ENCODE measurements at regions not wholly inside any gene's neighbourhood (a gene's known extent, or its start where the extent isn't known, plus 50 kb on each side); places are given as distances from the start of the nearest gene placed in this dataset.

DNA sequence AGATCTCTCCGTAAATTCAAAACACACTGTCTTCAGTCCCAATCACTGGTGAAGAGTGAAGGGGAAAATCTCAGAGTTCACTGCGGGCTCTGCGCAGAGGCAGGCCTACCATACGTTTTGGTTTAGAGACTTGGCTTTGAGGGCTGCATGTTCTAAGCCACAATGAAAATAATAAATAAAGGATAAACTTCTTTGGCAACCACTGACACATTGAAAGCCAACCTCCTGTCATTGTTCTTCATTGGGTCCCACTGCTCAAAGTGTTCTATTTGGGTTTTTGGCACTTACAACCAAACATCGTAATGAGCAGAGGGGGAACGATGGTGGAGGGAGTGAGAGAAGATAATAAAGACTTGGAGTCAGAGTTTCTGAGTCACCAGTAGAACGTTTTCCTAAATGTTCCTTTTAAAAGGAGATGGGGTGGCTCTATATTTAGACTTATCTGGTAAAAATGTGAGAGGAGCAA lies 472.9 kb downstream of the SOX6 start (continued):
- TF ChIP-seq ZNF462 (CRISPR knock-in tag; IDR thresholded peaks at IDR 0.05): no peak
- TF ChIP-seq NANOG (IDR thresholded peaks at IDR 0.05; ENCODE audit: borderline replicate concordance): no peak
- TF ChIP-seq POLR2AphosphoS5 (IDR thresholded peaks at IDR 0.05; ENCODE audit: low read depth): no peak
- TF ChIP-seq CREB1 (CRISPR knock-in tag; IDR thresholded peaks at IDR 0.05; ENCODE audit: low read depth): no peak
- TF ChIP-seq STAT1 (IDR thresholded peaks at IDR 0.05; ENCODE audit: unreplicated experiment): no peak
- TF ChIP-seq EZH2 (IDR thresholded peaks at IDR 0.05; ENCODE audit: low read depth, unreplicated experiment): no peak
- TF ChIP-seq, protein P1, sequence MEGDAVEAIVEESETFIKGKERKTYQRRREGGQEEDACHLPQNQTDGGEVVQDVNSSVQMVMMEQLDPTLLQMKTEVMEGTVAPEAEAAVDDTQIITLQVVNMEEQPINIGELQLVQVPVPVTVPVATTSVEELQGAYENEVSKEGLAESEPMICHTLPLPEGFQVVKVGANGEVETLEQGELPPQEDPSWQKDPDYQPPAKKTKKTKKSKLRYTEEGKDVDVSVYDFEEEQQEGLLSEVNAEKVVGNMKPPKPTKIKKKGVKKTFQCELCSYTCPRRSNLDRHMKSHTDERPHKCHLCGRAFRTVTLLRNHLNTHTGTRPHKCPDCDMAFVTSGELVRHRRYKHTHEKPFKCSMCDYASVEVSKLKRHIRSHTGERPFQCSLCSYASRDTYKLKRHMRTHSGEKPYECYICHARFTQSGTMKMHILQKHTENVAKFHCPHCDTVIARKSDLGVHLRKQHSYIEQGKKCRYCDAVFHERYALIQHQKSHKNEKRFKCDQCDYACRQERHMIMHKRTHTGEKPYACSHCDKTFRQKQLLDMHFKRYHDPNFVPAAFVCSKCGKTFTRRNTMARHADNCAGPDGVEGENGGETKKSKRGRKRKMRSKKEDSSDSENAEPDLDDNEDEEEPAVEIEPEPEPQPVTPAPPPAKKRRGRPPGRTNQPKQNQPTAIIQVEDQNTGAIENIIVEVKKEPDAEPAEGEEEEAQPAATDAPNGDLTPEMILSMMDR (conservative IDR thresholded peaks at IDR 0.05; ENCODE audit: low read depth in 2 of 2): no peak

DNA sequence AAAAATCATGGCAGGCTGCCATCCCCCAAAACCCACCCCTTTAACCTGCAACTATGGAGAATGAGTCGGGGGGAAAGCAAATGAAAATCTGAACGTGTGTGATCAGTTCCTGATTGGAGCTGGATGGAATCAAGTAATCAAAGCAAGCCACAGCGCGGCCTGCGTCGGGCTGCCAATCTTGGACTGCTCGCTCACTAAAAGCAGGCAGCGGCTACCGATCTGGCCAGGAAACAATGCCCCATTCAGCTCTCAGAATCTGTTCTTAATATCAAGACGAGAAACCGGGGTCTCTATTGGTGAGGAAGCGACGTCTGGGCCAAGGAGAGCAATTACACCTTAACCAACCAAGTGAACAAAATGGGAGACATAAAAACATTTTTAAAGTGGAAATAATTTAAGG lies 472.2 kb downstream of the SOX6 start:
- Histone ChIP-seq H3K9me2 (ENCODE audit: insufficient read depth) (no peaks in the 10 kb centered on the region), H3F3A (replicated peaks; ENCODE audit: low read depth) (no peaks in the 10 kb centered on the region), H3K27me3 (ENCODE audit: insufficient read depth) (no peaks in the 10 kb centered on the region), H3K36me3 (ENCODE audit: insufficient read depth) (no peaks in the 10 kb centered on the region), H3K4me3 (no peak overlapping the region), H3K4me1 (ENCODE audit: insufficient read depth) (no peaks in the 10 kb centered on the region), H3K79me2 (replicated peaks; ENCODE audit: insufficient read depth) (no peaks in the 10 kb centered on the region), H4K20me1 (replicated peaks; ENCODE audit: insufficient read depth) (no peaks in the 10 kb centered on the region), H3K4me2 (no peak overlapping the region), H2AFZ (no peak overlapping the region), H3K27ac (ENCODE audit: low read depth) (no peak overlapping the region)
- H3K27me3 Mint-ChIP-seq (ENCODE audit: insufficient read depth, low read depth, poor library complexity): peaks cover 1% of the 10 kb centered on the region
- H3K4me3 Mint-ChIP-seq: no peak overlapping the region
- no peaks in the 10 kb centered on the region for H3K36me3 Mint-ChIP-seq (ENCODE audit: low read depth)
- no peaks in the 10 kb centered on the region for H3K9me3 Mint-ChIP-seq
- no peak for ATAC-seq
- no peak overlapping the region for H3K27ac Mint-ChIP-seq
- DNase-seq (ENCODE audit: low spot score): no peak
- H3K4me1 Mint-ChIP-seq: peaks cover 5% of the 10 kb centered on the region
- TF ChIP-seq JUNB (IDR thresholded peaks at IDR 0.05; ENCODE audit: unreplicated experiment) (no peak), ZNF331 (CRISPR knock-in tag; IDR thresholded peaks at IDR 0.05; ENCODE audit: low read depth) (no peak)
- TF ChIP-seq, protein P2, sequence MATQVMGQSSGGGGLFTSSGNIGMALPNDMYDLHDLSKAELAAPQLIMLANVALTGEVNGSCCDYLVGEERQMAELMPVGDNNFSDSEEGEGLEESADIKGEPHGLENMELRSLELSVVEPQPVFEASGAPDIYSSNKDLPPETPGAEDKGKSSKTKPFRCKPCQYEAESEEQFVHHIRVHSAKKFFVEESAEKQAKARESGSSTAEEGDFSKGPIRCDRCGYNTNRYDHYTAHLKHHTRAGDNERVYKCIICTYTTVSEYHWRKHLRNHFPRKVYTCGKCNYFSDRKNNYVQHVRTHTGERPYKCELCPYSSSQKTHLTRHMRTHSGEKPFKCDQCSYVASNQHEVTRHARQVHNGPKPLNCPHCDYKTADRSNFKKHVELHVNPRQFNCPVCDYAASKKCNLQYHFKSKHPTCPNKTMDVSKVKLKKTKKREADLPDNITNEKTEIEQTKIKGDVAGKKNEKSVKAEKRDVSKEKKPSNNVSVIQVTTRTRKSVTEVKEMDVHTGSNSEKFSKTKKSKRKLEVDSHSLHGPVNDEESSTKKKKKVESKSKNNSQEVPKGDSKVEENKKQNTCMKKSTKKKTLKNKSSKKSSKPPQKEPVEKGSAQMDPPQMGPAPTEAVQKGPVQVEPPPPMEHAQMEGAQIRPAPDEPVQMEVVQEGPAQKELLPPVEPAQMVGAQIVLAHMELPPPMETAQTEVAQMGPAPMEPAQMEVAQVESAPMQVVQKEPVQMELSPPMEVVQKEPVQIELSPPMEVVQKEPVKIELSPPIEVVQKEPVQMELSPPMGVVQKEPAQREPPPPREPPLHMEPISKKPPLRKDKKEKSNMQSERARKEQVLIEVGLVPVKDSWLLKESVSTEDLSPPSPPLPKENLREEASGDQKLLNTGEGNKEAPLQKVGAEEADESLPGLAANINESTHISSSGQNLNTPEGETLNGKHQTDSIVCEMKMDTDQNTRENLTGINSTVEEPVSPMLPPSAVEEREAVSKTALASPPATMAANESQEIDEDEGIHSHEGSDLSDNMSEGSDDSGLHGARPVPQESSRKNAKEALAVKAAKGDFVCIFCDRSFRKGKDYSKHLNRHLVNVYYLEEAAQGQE (IDR thresholded peaks at IDR 0.05; ENCODE audit: unreplicated experiment): no peak
